ENCODE measurements at regions not wholly inside any gene's neighbourhood (a gene's known extent, or its start where the extent isn't known, plus 50 kb on each side); places are given as distances from the start of the nearest gene placed in this dataset.
"Not testable (repeated sequence)": the region's sequence is repeated elsewhere in the genome, so short reads cannot be mapped to it uniquely, and the experiment has no call there.

DNA sequence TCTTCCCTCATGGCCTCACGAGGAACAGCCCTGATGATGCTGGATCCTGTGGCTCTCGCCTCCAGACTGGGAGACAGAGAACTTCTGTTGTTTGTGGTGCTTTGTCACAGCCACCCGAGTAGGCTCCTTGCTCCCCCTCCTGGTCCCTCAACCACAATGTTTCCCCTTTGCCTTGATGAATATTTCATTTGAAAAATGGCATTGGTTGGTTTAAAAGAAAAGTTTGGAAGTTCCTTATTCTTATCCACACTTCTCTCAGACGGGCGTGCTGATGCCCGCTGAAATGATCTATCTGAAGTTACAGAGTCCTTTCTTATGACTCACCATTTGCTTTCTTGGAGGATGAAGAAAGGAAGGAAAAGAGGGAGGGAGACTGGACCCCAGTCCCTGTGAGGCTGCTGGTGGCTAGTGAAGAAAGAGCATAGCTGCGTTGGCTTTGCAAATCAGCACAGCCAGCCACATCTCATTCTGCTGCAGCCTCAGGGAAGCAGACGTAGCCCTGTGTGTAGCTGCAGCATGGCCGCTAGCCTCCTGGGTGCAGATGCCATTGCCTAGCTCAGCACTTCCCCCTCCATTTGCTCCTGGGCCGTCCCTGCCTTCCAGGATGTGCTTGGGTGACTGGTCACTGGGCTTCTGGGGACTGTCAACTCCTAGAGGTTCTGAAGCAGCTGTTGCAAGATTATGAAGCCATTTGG, 185.9 kb downstream of the ERCC6L2 start:
- Histone ChIP-seq H3K36me3 (replicated peaks; ENCODE audit: control insufficient read depth, insufficient read depth, low read length) (no peaks in the 10 kb centered on the region), H3K27me3 (ENCODE audit: control insufficient read depth, insufficient read depth, low read length) (no peaks in the 10 kb centered on the region), H3K4me3 (ENCODE audit: insufficient read depth, low read depth, low read length) (no peak overlapping the region)
- peak; percentile 82 for DNase-seq

DNA sequence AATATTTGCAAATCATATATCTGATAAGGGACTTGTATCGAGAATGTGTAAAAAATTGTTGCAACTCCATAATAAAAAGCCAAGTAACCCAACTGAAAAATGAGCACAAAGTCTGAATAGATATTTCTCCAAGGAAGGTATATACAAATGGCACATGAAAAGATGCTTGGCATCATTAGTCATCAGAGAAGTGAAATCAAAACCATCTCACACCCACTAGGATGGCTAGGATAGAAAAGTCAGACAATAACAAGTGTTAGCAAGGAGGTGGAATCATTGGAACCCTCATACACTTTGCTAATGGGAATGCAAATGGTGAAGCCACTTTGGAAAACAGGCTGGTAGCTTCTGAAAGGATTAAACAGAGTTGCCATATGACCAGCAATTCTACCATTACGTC, 182.7 kb downstream of the ERCC6L2 start:
- no peak overlapping the region for H3K4me3 ChIP-seq (ENCODE audit: insufficient read depth, low read depth, low read length)
- H3K36me3 ChIP-seq (replicated peaks; ENCODE audit: control insufficient read depth, insufficient read depth, low read length) = no peaks in the 10 kb centered on the region

DNA sequence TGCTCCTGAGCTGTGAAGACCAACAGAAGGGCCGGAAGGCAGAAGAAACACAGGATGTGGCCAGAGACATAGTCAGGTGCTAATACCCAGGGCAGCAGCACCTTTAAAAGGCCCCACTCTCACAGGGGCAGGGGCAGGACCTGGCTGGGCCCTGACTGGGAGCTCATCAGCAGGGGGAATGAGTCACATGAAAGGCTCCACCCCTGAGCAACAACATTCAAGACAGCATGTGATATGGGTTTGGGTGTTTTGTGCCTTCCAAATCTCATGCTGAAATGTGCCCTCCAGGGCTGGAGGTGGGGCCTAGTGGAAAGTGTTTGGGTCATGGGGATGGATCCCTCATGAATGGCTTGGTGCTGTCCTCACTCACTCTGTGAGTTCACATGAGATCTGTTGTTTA, 181.7 kb downstream of the ERCC6L2 start:
- Histone ChIP-seq H3K27me3 (ENCODE audit: control insufficient read depth, insufficient read depth, low read length) (no peaks in the 10 kb centered on the region), H3K36me3 (replicated peaks; ENCODE audit: control insufficient read depth, insufficient read depth, low read length) (no peaks in the 10 kb centered on the region), H3K4me3 (ENCODE audit: insufficient read depth, low read depth, low read length) (no peak overlapping the region)
- no peak for DNase-seq

More for the DNA sequence above, 182.7 kb downstream of the ERCC6L2 start:
- DNase-seq = no peak
- no peaks in the 10 kb centered on the region for H3K27me3 ChIP-seq (ENCODE audit: control insufficient read depth, insufficient read depth, low read length)

DNA sequence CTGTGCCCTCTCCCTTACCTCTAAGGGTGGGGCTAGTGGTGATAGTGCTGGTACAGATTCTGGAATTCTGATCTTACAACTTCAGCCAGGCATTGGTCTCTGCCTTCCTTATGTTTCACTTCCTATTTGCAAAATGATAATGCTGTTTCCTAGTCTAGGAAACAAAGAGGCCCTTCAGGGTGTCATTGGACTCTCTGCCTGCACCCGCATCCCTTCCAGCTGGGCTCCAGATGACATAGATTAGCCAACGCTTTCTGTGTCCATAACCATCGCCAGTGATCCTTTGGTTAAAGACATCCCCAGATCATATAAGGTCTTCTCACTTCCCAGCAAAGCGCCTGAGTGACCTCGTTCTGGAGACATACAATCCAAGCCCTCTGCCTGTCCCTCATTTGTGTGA, 180.7 kb downstream of the ERCC6L2 start:
- Histone ChIP-seq H3K27me3 (ENCODE audit: control insufficient read depth, insufficient read depth, low read length) (no peaks in the 10 kb centered on the region), H3K36me3 (replicated peaks; ENCODE audit: control insufficient read depth, insufficient read depth, low read length) (no peaks in the 10 kb centered on the region), H3K4me3 (ENCODE audit: insufficient read depth, low read depth, low read length) (no peak overlapping the region)
- DNase-seq = no peak

DNA sequence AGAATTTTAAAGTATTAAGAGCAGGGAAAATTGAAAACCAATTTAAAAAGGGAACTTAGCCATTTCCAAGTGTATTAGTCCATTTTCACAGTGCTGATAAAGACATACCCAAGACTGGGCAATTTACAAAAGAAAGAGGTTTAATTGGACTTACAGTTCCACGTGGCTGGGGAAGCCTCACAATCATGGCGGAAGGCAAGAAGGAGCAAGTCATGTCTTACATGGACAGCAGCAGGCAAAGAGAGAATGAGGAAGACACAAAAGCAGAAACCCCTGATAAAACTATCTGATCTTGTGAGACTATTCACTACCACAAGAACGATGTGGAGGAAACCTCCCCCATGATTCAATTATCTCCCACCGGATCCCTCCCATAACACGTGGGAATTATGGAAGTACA, 178.8 kb downstream of the ERCC6L2 start:
- H3K36me3 ChIP-seq (replicated peaks; ENCODE audit: control insufficient read depth, insufficient read depth, low read length); H3K4me3 ChIP-seq (ENCODE audit: insufficient read depth, low read depth, low read length); H3K27me3 ChIP-seq (ENCODE audit: control insufficient read depth, insufficient read depth, low read length); DNase-seq: not testable (repeated sequence)

DNA sequence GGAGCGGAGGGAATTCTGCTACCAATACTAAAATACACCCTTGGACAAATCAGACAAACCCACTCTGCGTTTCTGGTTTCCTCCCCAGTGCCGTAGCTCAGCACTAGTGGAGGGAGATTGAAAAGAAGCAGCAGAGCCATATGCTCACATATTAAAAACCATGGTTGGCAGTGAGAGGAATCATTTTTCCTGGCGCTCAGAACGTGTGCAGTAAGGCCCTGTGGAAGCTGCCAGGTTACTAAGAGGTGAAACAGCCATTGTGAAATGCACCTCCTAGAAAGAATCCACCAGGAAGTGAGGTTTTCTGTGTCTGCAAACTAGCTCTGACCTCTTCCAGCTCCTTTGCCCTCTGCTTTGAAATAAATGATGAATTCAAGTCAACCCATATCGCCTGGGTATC, 177.2 kb downstream of the ERCC6L2 start:
- Histone ChIP-seq H3K36me3 (replicated peaks; ENCODE audit: control insufficient read depth, insufficient read depth, low read length) (no peaks in the 10 kb centered on the region), H3K27me3 (ENCODE audit: control insufficient read depth, insufficient read depth, low read length) (no peaks in the 10 kb centered on the region; the same call in 1 of the 2 replicates), H3K4me3 (ENCODE audit: insufficient read depth, low read depth, low read length) (no peak overlapping the region)
- DNase-seq = no peak

DNA sequence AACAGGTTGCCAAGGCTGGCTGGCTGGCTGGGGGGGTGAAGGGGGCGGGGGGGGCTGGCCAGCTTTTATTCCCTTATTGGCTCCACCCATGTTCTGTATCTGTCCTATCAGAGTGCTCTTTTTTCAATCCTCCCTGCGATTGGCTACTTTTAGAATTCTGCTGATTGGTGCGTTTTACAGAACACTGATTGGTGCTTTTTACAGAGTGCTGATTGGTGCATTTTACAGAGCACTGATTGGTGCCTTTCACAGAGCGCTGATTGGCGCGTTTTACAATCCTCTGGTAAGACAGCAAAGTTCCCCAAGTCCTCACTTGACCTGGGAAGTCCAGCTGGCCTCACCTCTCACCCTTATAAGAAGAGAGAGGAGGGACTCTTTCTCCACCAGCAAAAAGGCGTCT, 175.9 kb downstream of the ERCC6L2 start:
- DNase-seq = no peak
- Histone ChIP-seq H3K27me3 (ENCODE audit: control insufficient read depth, insufficient read depth, low read length) (peaks cover 2% of the 10 kb centered on the region; the same call in 1 of the 2 replicates), H3K36me3 (replicated peaks; ENCODE audit: control insufficient read depth, insufficient read depth, low read length) (no peaks in the 10 kb centered on the region), H3K4me3 (ENCODE audit: insufficient read depth, low read depth, low read length) (no peak overlapping the region)

DNA sequence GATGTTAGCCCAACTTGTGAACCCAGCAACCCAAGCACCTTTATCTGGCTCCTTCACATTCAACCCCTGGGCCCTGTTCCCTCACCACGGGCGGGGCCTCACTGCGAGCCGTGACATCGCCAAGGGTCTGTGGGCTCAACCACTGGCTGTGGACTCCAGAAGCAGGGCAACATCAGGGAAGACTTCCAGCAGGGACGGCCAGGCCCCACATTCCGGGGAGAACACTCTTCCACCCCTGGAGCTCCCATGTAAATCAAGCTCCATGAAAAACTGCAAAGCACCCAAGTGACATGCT, 175.3 kb downstream of the ERCC6L2 start:
- Histone ChIP-seq H3K4me3 (ENCODE audit: insufficient read depth, low read depth, low read length) (no peak overlapping the region), H3K27me3 (ENCODE audit: control insufficient read depth, insufficient read depth, low read length) (peaks cover 2% of the 10 kb centered on the region; the same call in 1 of the 2 replicates), H3K36me3 (replicated peaks; ENCODE audit: control insufficient read depth, insufficient read depth, low read length) (no peaks in the 10 kb centered on the region)
- no peak for DNase-seq

DNA sequence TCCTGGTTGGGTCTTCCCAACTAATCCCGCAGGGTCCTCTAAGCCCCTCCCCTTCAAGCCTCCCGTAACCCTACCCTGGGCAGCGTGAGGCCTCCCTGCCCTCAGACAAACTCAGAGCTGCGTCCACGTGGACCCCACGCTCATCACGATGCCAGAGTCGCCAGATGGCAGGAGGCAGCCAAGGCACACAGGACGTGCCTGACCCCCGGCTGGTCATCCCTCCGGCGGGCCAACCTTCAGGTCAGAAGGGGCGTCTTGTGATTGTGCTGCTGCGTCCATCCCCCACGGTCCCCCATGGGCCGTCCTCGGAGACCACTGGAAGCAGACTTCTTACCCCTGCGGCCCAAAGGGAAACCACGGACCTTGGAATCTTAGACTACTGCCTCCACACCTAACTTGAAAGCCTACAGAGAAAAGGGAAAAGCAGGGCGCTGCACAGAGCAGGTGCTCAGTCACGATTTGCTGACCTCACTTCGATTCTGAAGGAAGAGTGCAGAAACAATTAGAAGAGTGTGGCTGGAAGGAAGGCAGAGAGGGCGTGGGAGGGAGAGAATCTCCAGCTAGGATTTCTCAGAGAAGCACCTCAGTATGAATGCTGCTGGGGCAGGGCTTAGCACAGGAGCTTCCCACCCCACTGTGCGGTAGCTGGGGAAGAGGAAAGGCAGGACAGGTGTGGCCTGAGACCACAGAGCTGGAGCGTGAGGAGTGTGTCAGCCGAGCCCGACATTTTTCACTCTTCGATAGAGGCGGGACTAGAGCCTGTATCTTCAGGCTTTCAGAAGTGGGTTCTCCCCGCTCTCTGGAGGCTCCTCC, 174.8 kb downstream of the ERCC6L2 start:
- H3K27me3 ChIP-seq (ENCODE audit: control insufficient read depth, insufficient read depth, low read length) = peaks cover 2% of the 10 kb centered on the region; the same call in 1 of the 2 replicates
- no peak overlapping the region for H3K4me3 ChIP-seq (ENCODE audit: insufficient read depth, low read depth, low read length)
- DNase-seq = peak; percentile 62
- H3K36me3 ChIP-seq (replicated peaks; ENCODE audit: control insufficient read depth, insufficient read depth, low read length) = no peaks in the 10 kb centered on the region

DNA sequence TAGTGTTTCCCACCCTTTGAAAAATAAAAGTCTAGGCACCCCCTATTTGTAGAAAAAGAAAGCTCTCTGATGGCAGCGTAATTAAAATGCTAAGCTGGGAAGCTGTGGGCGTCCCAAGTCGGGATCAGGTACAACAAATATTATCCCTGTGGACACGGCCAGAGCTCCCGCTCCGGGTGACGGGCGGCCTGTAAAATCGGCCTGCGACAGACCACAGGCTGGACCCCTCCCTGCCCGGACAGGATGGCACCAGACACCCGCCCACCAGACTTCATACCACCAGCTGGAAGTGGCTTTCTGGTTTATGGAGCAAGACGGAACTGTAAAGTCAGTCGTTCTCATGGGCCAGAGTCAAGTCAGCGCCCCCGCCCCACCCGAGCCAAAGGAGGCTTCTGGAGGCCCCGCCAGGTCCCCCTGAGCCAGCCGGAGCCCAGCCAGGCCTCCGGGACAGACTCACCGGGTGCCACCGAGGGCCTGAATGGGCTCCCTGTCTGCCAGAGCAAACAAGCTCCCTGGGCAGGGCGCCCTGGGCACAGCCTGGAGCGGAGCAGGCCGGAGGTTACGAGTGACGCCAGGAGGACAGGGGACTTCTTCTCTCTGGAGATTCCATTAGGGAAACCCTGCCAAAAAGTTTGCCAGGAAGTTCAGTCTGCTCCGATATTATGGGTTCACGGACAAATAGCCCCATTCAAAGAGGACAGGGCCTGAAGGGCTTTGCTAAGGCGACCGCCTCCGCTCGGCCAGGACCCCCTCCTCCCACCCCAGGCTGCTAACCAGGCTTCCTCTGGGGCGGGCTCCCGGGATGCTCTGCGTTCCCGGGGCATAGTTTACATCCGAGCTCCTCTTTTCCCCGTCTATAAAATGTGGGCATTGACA, 173.7 kb downstream of the ERCC6L2 start:
- H3K27me3 ChIP-seq (ENCODE audit: control insufficient read depth, insufficient read depth, low read length) = peaks cover 2% of the 10 kb centered on the region; the same call in 1 of the 2 replicates
- H3K36me3 ChIP-seq (replicated peaks; ENCODE audit: control insufficient read depth, insufficient read depth, low read length) = no peaks in the 10 kb centered on the region
- peak; percentile 57 for DNase-seq
- no peak overlapping the region for H3K4me3 ChIP-seq (ENCODE audit: insufficient read depth, low read depth, low read length)

DNA sequence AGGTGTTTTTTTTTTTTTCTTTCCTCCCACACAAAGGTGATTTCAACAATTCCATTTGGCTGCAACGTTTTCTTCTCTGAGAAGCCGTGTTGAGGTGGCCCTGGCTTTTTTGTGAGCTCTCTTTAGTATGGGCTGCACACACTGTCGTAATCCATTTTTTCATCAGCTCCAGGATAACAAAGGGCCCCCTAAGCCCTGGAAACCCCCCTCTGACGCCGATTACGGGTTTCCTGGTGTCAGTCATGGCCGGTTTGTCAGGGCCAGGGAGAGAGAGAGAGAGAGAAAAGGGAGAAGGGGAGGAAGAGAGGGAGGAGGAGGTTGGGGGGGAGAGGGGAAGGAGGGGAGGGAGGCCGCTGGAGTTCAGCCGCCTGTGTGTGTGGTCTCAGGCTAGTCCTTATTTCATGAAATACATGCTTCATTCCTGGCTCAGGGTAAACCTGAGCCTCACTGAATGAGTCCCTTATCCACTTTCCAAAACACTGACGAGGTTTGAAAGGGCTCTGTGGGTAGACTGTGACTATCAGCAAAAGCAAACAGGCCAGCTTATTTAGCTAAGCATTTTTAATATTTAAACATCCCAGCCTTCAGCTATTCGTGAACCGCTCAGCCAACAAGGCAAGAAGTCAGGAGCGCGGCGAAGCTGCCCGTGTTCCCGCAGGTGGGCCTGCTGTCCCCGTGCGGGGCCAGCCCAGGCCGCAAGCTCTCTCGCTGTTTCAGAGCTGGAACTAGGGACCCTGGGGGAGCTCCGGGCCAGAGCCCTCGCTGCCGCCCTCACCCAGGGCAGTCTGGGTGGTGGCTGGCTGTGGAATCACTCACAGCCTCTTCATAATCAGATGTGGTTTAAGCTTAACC, 172.8 kb downstream of the ERCC6L2 start:
- Histone ChIP-seq H3K36me3 (replicated peaks; ENCODE audit: control insufficient read depth, insufficient read depth, low read length) (no peaks in the 10 kb centered on the region), H3K27me3 (ENCODE audit: control insufficient read depth, insufficient read depth, low read length) (peaks cover 2% of the 10 kb centered on the region; the same call in 1 of the 2 replicates), H3K4me3 (ENCODE audit: insufficient read depth, low read depth, low read length) (no peak overlapping the region)
- peak; percentile 83 for DNase-seq

DNA sequence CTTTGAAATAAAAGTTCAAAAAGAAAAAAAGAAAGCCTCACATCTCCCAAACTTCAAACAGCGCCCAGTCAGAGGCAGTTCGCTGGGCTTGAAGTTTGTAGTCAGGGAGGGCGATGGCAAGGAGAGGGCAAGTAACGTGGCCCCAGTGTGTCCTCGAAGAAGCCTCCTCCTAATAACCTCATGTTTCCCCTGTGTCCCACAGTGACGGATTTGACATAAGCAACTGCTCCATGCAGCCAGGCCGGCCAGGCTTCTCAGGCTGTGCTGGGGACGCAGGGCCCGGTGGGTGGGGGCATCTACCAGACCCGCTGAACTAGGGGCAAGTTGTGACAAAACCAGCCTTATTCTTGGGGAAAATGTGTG, 172.2 kb downstream of the ERCC6L2 start:
- H3K4me3 ChIP-seq (ENCODE audit: insufficient read depth, low read depth, low read length) = no peak overlapping the region
- H3K36me3 ChIP-seq (replicated peaks; ENCODE audit: control insufficient read depth, insufficient read depth, low read length) = no peaks in the 10 kb centered on the region
- peaks cover 2% of the 10 kb centered on the region; the same call in 1 of the 2 replicates for H3K27me3 ChIP-seq (ENCODE audit: control insufficient read depth, insufficient read depth, low read length)
- DNase-seq = peak; percentile 73

DNA sequence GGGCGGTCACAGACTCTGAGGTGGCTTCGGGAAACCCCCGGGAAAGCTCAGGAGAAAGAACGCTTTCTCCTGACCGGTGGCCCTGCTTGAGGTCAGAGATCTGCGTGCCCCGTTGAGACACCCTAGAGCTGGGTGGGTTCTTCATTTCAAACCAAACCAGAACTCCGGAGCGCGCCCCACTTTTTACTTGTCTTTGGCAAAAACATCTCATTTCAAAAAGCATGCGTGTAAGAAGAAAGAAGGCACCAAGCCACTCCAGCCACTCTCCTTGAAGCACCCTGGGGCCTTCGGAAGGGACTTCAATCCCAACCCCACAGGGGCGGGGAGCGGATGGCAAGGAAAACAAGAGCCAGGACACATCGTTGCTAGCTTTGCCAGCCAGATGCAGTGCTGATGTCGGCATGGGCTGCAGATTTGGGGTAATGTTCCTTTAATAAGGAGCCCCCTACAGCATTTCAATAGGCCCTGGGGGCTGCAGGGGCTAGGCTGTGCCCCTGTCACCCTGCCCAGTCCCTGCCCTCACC, 171.7 kb downstream of the ERCC6L2 start:
- DNase-seq = no peak
- H3K27me3 ChIP-seq (ENCODE audit: control insufficient read depth, insufficient read depth, low read length) = peaks cover 2% of the 10 kb centered on the region; the same call in 1 of the 2 replicates
- H3K4me3 ChIP-seq (ENCODE audit: insufficient read depth, low read depth, low read length) = no peak overlapping the region
- no peaks in the 10 kb centered on the region for H3K36me3 ChIP-seq (replicated peaks; ENCODE audit: control insufficient read depth, insufficient read depth, low read length)

DNA sequence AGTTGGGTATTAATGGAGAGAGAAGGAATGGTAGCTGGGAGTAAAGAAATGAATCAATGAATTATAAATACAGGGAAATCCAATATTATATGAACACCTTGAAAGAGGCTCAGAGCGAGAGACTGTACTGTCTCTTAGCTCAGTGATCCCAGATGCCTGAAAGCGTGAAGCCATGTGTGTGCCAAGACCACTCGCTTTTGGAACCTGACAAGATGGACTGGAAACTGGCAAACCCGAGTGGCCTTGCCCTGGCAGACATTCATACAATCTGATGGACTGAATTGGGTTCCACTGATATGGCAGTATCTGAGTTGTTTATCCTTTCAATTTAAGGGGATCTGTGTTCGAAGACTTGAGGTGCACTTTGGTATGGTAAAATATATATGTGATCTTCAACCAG, 170.3 kb downstream of the ERCC6L2 start:
- no peak overlapping the region for H3K4me3 ChIP-seq (ENCODE audit: insufficient read depth, low read depth, low read length)
- no peaks in the 10 kb centered on the region for H3K36me3 ChIP-seq (replicated peaks; ENCODE audit: control insufficient read depth, insufficient read depth, low read length)
- peaks cover 2% of the 10 kb centered on the region; the same call in 1 of the 2 replicates for H3K27me3 ChIP-seq (ENCODE audit: control insufficient read depth, insufficient read depth, low read length)
- no peak for DNase-seq
